SIG-M5 treated with dmso at 0.1 percent for 504 hours (cell line): ENCODE measurements at regions not wholly inside any gene's neighbourhood (a gene's known extent, or its start where the extent isn't known, plus 50 kb on each side); places are given as distances from the start of the nearest gene placed in this dataset.

Source experiments
- DNase-seq: peaks from one replicate; lab custom pipeline; 2025; ENCODE audit not compliant: unreplicated experiment; lab: John Stamatoyannopoulos, UW

DNA sequence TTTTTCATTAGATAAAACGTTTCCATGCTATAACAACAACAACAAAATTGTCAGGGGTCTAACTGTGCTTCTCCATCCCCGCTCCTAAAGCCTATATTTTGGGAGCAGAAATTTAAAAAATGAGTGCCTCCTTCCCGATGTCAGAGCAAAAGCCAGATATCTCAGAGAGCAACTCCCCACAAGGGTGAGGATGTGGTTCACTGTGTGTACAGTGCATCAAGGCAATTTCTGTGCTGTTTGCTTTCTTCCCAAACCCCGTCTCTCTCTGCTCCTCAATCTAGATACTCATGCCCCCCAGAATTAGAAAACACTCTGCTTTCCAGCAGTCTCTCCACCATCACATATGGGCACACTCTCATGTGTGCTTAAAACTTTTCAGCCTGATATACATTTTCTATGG is 76.7 kb upstream of the MBNL1 start:
- DNase-seq, result no peak

DNA sequence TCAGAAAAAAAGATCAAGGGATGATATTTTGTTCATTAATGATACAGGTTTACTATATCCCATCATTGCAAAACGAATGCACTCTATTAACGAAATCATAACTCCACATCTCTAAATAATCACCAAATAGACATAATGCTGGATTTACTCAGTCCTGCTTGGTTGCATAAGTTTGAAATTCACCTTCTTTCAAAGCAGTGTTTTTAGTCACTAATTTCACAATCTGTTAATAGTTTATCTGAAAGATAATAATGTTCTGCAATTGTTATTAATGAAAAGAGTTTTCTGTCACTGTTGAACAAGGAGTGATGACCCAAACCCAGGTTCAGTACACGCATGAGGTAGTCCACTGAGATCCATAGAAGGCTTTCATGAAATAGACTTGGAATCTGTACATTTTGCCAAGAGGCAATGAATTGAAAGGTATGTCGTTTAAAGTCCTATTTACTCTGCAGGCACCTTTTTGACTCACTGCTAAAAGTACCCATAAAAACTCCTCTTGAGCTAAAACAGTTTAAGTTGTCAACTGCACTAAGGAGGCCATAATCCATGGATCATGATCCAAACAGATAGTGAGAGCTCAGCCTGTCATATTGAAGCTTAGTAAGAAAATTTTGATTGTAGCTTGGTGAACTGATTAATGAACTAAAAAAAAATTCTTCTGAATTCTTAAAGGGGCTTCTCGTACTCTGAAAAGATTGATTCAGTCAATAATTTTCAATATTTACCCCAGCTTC is 75.6 kb upstream of the MBNL1 start:
- DNase-seq, result no peak

DNA sequence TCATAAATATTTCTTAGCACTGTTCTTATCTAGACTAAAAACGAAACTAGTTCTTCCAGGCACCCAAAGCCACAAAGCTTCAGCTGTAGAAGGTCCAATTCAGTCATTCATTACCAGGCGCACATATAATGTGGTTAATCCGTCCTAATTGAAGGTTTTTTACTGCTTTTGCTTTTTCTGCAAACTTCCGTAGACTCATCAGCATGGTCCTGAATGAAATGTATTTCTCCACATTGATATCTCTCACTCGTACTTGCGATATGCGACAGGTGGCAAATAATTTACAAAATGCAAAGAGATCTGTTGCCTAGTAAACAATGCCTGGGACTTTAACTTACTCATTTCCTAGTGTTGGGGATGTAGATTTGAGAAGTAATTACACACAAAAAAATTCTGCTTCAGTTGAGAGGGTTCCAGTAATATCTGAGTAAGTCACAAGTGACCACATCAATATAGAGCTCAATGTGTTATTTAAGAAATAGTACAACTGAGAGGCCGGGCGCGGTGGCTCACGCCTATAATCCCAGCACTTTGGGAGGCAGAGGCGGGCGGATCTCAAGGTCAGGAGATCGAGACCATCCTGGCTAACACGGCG is 75.0 kb upstream of the MBNL1 start:
- DNase-seq, result peak; percentile 89

DNA sequence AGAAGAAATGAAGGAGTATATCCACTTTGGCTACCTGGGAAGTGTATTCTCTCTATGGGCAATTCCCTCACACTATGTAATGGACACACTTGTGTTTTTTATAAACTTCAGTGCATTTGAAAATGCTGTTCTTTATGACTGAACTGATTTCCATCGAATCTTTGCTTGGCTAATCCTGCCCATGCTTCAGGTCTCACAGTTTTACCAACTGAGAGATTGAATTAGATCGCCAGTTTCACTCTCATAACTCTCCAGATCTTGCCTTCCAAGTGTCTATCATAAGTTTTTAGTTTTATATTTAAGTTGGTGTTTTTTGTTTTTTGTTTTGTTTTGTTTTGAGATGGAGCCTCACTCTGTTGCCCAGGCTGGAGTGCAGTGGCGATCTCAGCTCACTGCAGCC is 73.5 kb upstream of the MBNL1 start:
- no peak for DNase-seq

DNA sequence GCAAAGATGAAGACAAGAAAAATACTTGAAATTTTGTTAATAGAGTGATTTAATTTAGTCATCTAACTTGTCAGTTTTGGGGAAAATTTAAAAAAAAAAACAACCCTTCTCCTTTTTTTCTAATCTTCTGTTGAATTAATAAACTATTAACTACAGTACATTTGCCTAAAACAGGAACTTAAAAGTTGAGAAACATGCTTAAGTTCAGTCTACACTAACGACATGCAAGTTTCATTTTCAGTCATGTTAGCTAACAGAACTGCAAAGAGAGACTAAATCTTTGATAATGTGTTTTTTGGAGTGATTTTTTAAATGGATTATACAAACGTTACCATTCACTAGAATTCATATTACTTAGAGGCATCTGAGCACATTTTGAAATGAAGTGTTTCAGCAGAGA is 71.9 kb upstream of the MBNL1 start:
- peak; percentile 89 for DNase-seq

DNA sequence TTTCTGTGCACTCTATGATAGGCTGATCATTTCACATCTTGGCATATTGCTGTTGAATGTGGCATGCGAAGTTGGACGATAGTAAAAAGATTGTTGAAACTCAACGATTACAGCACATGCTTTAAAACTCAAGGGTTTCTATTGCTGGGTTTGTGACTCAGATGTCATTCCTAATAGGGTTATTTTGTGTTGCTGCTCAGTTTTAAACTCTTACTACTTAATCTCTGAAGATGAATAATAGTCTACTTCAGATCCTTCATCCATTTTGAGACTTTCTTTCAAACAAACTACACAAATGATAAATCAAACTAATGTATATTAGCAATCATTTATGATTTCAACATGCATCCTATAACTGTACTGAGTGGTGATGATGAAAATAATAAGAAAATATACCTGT is 71.3 kb upstream of the MBNL1 start:
- peak; percentile 87 for DNase-seq

DNA sequence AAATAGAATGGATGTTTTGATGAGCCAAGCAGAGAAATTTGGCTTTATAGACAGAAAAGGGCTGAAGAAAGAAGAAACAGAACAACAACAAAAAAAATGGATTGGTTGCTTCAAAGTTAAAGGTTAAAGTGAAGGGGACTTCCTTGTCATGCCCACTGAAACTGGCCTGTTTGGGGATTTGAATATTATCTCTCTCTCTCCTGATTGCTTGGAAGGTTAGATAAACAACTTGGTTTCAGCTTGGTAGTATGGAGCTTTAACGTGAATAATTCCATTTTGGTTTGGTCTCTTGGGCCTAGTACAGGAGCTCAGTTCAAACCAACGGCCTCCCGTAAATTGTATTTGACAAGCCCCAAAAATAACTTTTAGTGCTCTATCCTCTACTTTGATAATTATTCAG is 70.8 kb upstream of the MBNL1 start:
- DNase-seq, result no peak

DNA sequence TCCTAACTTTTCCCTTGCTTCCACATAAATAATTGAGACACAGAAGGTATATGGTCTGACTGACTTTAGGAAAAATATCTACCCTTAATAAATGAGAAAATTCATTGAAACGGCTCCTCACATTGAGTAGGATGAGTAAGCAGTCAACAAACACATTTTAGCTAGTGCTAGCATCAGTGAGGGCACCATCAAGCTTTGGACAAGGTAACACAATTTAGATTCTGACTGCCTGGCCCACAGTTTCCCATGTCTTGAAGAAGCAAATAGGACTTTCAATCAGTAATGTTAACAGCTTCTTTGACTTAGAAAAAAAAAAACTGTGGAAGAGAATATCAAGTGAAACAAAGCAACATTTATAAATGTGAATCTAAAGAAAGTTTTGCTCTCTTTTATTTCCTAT is 70.1 kb upstream of the MBNL1 start:
- no peak for DNase-seq

DNA sequence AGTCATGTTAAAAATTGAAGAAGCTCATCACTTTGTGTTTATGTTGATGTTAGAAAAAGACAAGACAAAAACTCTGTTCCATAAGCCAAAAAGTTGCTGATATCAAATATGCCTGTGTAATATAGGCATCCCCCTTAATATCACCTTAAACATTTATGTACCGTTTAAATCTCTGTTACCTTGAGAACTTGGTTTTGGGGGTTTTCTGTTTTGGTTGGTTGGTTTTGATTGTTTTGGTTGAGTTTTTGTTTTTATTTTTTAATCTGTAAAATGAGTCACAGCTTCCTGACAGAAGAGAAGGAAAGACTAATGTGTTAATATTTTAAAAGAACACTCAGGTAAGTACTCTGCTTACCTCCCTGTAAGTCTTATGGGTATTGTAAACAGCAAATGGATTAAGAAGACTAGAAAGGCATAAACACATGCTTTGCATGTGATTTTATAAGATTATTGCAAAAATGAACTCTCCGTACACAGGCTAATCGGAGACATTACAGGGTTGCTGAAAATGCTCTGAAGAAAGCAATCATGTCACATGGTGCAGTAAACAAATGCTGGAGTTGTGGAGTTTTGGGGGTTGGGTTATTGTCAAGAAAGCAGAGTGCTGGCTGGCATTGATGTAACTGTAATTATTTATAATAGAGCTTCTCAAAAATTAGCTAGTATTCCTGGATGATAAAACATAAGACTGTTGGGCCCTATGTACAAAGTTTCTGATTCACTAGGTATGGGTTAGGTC is 69.5 kb upstream of the MBNL1 start:
- no peak for DNase-seq

DNA sequence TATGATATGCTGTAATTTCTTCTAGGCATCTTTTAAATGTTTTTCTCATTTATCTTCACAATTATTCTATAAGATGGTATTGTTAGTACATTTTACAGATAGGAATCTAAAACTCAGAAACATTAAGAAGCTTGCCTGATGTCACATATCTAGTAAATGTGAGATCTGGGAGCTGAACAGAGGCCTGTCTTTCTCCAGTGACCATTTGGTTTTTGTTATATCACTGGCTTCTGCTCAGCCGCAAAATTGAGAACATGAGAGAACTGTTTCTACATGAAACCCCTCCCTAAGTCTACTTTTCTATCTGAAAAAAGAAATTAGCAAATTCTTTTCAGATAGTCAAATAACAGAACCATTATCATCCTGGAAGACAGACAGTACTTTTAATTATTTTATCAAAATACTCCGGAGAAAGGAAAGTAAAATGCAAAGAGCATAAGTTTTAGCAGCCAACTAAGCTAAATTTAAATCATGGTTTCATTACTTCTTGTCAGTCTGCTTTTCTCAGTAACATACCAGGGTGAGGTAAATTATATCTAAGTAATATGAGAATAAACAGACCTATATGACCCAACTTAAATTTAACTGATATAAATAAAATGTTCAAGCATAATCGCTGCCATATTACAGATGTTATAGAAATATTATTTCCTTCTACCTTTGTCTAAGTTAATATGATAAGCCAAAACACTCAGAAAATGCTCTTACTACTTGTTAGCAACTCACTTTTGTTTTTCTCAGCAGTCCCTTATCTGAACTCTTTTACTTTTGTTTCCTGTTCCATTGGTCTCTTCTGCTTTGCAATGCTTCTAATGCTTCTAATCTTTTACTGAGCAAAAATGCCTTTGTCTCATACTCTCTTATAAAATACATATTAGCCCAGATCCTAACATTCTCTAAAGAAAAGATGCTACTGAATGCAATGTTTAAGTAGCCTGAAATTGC is 68.0 kb upstream of the MBNL1 start:
- DNase-seq, result no peak

DNA sequence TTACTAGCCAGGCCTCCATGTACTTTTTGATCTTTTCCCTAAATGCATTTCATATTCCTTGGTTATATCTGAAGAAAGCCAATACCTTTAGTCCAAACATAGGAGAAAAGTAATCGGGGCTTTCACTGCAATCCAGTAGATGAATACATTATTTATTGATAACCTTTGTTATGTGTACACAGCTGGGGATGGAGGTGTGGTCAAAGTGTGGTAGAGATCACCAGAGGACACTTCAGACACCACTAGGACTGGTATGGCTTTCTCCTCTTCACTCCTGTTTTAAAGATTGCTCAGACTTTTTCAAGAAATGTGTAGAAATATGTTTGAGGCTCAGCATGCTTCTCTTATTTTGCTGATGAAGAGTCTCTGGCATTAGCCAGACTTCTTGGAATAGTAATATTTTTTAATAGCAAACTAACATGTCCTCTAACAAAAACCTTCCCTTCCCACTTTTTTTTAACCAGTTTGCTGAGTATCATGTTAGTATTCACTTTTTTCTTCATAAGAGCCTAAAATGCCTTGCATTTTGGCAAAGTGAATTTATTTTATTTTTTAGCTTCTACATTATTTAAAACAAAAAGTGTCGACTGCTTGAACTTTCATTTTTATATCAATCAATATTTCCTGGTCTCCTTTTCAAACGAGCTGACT is 65.6 kb upstream of the MBNL1 start:
- DNase-seq, result no peak

DNA sequence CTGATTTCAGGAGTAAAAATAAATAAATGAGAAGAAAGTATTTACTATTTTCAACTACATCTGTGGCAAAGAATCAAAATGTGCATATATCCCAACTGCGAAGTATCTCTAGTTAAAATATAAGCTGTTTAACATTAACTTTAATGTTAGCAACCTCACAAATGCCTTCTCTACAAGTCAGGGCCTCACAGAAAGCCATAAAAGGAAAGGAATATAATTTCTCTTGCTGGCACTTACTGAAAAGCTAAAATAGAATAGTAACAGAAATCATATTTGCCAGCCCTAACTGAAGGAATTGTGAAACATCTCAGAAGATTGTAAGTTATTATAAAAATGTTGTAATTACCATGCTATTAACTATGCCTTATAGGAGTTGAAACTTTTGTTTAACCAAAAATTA is 65.1 kb upstream of the MBNL1 start:
- no peak for DNase-seq

DNA sequence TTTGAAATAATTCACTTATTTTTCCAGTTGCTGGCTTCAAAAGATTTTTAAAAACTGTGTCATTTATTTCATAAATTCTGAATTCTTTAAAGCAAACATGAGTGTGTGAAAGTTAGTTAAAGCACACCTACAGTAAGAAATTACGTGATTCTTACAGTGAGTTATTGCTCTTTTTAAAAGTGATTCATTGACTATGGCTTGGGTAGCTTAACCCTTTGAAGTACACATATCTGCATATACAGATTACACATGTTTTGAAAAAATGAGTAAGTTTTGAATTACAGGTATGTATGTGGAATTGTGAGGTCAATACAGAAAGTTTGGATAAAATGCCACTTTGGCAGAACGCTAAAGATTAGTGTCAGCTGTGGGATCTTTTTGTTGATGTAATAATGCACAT is 64.5 kb upstream of the MBNL1 start:
- DNase-seq, result no peak

DNA sequence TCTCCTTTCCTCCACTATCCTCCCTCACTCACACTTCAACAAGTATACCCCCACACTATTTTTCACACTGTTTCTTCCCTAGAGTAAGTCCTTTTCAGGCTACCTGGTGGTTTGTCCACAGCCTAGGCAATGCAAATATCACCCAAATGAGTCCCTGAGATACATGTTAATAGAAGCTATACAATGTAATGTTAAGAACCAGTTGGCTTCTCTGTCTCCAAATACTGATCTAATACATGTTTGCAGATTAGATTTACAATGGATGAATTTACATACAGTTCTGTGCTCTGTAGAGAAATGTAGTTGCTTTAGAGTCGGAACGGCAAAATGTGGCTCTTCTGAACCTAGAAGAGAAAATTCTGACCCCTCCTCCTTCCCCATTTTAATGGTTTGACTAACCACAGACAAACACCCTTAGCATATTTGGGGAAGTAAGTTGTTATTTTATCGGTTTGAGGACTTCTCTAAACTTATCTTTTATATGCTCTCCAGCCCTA is 63.6 kb upstream of the MBNL1 start:
- peak; percentile 97 for DNase-seq

DNA sequence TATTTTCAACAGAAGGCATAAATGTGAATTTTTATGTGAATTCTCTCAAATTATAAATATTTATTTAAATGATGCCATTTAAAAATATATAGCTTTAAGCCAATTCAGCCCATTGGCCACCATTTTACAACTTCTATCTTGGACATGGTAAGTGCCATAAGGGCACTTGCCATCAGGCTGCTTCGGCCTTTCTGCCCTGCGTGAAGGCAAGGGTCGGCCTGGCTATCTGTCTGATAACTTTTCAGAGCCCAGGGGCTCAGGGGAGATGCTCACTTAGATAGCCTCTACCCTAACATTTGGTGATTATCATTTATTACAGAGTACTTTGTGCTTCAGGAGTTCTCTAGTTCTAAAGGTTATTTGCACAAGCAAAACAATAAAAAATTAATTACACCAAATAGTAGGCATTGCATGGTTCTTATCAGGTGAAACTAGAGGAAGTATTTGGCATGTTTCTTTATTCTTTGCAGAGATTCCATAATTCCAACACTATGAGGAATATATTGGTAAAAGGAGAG is 62.4 kb upstream of the MBNL1 start:
- no peak for DNase-seq

DNA sequence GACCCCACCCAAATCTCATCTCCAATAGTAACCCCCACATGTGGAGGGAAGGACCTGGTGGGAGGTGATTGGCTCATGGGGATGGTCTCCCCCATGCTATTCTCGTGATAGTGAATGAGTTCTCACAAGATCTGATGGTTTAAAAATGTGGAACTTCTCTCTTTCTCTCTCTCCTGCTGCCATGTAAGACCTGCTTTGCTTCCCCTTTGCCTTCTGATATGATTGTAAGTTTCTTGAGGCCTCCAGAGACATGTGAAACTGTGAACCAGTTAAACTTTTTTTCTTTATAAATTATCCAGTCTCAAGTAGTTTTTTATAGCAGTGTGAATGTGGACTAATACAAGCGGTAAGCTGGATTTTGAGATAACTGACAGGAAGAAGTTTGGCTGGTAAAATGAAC is 60.3 kb upstream of the MBNL1 start:
- DNase-seq, result no peak

DNA sequence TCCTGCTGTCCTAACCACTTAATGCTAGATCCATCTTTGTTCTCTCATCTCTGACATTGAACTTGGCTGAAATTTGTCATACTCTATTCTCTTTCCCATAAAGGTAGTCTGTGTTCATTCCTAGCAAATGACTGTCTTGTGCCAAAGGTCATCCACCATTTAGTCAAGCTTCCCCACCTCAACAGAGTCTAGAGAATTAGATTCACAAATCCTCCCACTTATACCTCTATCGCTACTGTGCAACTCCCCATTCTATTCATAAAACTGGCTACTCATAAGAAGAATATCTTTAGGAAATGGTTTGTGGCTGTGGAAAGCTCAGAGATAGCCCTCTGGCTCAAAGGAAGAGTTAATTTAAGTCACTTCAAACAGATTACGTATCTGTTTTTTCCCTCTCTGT is 59.7 kb upstream of the MBNL1 start:
- DNase-seq, result no peak

DNA sequence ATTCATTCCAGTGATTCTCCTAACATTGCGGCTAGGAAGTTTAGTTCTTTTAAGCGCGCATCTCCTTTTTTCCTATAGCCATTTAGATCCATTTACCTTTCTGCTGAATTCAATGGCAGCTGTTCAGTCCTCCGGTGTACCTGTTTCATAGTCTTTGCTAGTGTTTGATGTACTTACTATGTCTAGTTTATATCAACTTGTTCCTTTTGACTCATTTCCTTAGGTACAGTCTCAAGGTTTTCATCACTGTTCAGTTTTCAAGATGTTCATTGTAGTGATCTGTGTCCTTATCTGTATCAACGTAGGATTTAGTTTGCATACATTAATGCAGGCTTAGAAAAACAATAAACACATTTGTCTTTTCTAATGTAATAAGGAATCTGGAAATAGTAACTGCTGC is 59.0 kb upstream of the MBNL1 start:
- no peak for DNase-seq

DNA sequence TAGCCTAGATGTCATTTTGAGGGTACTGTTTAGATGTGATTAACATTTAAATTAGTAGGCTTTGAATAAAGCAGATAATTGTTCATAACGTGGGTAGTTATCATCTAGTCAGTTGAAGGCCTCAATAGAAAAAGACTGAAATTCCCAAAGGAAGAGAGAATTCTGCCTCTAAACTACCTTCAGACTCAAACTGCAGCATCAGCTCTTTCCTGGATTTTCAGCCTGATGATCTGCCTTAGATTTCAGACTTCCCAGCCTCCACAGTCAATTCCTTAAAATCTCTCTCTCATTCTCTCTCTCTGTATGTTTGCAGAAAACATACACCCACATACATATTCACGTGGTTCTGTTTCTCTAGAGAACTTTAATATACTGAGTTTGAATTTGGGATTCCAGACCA is 58.0 kb upstream of the MBNL1 start:
- no peak for DNase-seq

DNA sequence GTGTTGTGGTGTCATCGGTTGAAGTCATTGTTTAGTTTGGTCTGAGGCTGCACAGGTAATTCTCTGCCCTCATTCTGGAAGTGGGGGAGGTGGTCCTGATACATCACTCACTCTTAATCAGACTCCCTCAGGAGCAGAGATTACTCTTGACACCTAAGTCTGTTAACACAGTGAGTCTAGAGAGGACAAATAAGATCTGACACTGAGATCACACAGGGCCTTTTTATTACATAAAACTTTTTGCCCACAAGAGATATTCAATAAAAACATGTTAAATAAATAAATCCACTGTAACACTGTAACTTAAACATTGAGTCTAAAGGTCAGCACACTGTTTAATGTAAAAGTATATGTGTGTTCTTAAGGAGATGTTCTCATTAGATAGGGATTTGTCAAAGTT is 57.1 kb upstream of the MBNL1 start:
- DNase-seq, result no peak
